ENCODE measurements at regions not wholly inside any gene's neighbourhood (a gene's known extent, or its start where the extent isn't known, plus 50 kb on each side); places are given as distances from the start of the nearest gene placed in this dataset.

DNA sequence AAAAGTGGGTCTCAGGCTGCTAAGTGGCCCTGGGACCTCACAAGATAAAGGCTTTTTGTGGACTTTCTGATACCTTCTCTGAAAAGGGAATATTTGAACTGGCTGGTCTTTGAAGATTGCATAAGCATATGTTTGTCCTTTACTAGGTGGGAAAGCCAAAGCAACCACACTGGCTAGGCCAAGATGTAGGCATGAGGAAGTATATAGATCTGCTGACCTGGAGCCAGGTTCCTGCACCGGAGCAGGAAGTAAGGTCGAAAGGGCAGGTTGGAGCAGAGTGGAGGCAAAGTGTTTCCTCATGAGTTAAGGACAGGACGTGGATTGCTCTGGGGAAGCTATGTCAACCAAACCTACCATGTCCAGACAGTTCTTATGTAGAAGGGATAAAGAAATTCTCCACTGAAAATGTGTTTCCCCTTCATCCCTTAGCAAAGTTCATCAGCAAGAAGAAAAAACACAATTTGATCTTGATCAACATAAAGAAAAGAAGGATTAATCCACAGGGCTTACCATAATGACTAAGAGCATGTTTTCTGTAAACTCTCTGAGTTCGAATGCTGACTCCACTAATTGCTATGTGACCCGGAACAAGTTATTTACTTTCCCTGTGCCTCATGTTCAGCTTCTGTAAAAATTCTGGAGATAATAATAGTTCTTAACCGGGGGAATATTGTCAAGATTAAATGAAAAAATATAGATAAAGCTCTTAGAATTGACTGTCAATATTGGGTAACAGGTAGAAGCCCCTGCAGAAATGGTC, 156.1 kb upstream of the SRD5A2 start:
- TF ChIP-seq EZH2 (IDR thresholded peaks at IDR 0.05; ENCODE audit: low read length, unreplicated experiment), result no peak
- TF ChIP-seq, protein P1, sequence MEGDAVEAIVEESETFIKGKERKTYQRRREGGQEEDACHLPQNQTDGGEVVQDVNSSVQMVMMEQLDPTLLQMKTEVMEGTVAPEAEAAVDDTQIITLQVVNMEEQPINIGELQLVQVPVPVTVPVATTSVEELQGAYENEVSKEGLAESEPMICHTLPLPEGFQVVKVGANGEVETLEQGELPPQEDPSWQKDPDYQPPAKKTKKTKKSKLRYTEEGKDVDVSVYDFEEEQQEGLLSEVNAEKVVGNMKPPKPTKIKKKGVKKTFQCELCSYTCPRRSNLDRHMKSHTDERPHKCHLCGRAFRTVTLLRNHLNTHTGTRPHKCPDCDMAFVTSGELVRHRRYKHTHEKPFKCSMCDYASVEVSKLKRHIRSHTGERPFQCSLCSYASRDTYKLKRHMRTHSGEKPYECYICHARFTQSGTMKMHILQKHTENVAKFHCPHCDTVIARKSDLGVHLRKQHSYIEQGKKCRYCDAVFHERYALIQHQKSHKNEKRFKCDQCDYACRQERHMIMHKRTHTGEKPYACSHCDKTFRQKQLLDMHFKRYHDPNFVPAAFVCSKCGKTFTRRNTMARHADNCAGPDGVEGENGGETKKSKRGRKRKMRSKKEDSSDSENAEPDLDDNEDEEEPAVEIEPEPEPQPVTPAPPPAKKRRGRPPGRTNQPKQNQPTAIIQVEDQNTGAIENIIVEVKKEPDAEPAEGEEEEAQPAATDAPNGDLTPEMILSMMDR (conservative IDR thresholded peaks at IDR 0.05; ENCODE audit: low read depth, low read length), result no peak

All from PC-3 (cell line).